Esophagus muscularis mucosa (tissue), 4 donors: ENCODE measurements at regions not wholly inside any gene's neighbourhood (a gene's known extent, or its start where the extent isn't known, plus 50 kb on each side); places are given as distances from the start of the nearest gene placed in this dataset.

ENCODE experiments used
- CTCF ChIP-seq, 3 experiments: fragments of 200-600 bp in 2 of 3; fragments of 450-650 bp in 1 of 3; sonication (generic) in 2 of 3; IDR thresholded peaks; one replicate each; pipeline ENCODE4 v1.5.1; 2017 to 2019; ENCODE audit warnings: antibody characterized with exemption in 3 of 3, mild to moderate bottlenecking in 2 of 3, moderate library complexity in 1 of 3
- EP300 ChIP-seq: sonication (generic); formaldehyde crosslinking; IDR thresholded peaks from one replicate; pipeline ENCODE4 v1.6.1; 2017; ENCODE audit warnings: antibody characterized with exemption
- POLR2A ChIP-seq: fragments of 450-650 bp; IDR thresholded peaks from one replicate; pipeline ENCODE4 v1.6.1; 2017; ENCODE audit warnings: antibody characterized with exemption, moderate library complexity, mild to moderate bottlenecking, low read depth

- TF ChIP-seq CTCF (IDR thresholded peaks at IDR 0.05) (no peak), POLR2A (no peak), EP300 (no peak)
These were observed 53.3 kb upstream of the STT3B start for GRCh38 chr3:31479431-31479830.
